ENCODE measurements at regions not wholly inside any gene's neighbourhood (a gene's known extent, or its start where the extent isn't known, plus 50 kb on each side); places are given as distances from the start of the nearest gene placed in this dataset.

DNA sequence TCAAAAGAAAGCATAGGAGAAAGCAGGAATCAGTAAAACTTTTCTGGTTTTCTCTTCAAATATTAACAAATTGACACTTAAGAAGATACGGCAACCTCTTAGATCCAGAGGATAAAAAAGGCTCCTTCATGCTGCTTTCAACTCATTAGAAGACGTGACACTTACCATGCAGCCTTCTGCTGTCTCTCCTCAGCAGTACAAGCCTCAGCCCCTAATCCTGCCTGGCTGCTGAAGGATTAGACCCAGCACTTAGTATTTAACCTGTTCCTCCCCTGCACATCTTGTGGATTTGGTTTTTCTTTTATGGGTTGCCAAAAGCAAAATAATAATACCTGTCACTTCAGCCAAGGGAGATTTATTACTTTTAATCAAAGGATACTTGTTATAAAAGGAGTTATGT, 108.4 kb downstream of the LYZL1 start:
- no peak for DNase-seq

GRCh38 chr10:29403208-29403607, 114.3 kb downstream of the LYZL1 start:
- no peak for DNase-seq

DNA sequence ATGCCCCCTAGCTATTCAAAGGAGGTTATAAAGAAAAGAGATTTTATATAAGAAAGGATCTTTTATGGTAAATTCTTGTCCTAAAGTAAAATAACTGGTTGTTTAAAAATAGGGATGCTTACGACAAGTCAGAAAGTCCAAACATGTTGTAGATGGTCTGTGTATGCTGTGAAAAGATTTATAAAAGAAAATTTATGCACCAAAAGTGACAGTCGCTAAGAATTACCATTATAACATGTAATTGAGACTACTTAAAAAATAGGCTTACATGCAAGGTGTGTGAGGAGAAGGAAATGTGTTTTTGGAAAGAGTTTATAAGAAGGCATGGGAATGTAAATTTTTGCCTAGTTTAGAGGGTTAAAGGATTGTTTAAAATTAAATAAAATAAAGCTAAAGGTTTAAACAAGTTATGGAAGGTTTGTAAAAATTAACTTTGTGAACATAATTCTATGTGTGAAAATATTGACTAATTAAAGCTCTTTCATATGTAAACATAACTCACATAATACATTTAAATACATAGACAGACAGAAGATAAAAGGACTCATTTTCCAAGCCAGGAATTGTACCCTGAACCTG, 118.5 kb downstream of the LYZL1 start:
- no peak for DNase-seq

Measured in MV-4-11 (cell line).